ENCODE measurements at regions not wholly inside any gene's neighbourhood (a gene's known extent, or its start where the extent isn't known, plus 50 kb on each side); places are given as distances from the start of the nearest gene placed in this dataset.

DNA sequence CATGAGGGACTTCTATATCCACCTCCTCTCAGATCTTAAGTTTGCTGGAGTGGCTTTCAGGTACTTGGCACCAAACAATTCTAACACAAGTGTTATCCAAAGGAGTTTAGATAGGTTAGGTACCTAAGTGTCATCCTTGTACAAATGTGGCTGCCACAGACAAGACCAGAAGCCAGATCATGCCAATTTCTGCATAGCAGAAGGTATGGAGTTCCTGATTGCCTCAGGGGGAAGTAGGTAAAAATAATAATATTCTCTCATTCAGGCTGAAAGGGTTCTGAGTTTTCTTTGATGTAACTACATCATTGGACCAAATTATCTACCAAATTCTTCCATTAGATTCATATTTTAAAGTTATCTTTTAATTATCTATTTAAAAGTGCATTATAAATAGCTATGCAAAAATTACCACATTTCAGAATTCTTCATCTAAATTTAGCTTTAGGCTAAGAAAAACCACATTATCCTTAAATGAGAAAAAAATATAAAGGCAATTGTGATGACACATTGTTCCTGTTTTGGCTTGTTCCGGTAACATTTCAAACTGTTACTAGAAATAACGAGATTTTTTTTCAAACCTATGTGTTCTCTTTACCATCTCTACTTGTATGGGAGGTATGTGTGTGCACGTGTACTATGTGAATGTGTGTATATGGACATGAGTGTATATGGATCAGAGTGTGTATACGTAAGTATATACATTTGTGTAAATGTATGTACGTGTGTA is 66.2 kb upstream of the POU2AF2 start:
- TF ChIP-seq, protein P1, sequence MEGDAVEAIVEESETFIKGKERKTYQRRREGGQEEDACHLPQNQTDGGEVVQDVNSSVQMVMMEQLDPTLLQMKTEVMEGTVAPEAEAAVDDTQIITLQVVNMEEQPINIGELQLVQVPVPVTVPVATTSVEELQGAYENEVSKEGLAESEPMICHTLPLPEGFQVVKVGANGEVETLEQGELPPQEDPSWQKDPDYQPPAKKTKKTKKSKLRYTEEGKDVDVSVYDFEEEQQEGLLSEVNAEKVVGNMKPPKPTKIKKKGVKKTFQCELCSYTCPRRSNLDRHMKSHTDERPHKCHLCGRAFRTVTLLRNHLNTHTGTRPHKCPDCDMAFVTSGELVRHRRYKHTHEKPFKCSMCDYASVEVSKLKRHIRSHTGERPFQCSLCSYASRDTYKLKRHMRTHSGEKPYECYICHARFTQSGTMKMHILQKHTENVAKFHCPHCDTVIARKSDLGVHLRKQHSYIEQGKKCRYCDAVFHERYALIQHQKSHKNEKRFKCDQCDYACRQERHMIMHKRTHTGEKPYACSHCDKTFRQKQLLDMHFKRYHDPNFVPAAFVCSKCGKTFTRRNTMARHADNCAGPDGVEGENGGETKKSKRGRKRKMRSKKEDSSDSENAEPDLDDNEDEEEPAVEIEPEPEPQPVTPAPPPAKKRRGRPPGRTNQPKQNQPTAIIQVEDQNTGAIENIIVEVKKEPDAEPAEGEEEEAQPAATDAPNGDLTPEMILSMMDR (IDR thresholded peaks at IDR 0.05; ENCODE audit: extremely low read depth, insufficient read depth, missing control alignments), result no peak
- no peak for DNase-seq (ENCODE audit: low spot score)
- in situ Hi-C loops (cut with MboI; ENCODE audit: low pct_unique_long_range_greater_than_20kb, low sequenced_read_pairs, unreplicated experiment), result no loop called here

DNA sequence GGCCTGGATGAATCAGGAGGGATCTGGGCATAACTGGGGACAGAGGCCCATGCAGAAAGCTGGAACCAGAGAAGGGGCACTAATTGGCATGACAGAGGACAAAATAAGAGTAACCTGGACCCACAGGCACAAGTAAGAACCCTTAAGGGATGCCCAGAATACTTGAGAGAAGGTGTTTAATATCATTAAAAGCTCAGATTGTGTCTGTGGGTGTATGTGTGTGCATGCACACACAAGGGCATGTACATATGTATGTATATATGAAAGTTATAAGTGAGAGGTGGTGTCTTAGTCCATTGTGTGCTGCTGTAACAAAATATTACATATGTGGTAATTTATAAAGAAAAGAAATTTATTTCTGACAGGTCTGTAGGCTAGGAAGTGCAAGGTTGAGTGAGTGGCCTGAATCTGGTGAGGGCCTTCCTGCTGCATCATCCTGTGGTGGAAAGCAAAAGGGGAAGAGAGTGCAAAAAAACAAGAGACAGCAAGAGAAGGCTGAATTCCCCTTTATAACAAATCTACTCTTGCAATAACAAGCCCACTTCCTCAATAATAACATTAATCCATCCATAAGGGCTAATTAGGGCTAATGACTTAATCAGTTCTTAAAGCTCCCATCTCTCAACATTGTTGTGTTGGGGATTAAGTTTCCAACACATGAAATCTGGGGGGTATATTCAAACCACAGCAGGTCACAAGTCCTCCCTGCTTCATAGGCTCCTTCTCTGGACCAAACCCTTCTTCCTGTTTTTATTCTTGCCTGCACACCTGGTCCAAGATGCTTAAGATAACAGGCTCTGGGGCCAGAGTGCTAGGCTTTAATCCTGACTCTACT is 68.3 kb upstream of the POU2AF2 start:
- in situ Hi-C loops (cut with MboI; ENCODE audit: low pct_unique_long_range_greater_than_20kb, low sequenced_read_pairs, unreplicated experiment), result no loop called here

DNA sequence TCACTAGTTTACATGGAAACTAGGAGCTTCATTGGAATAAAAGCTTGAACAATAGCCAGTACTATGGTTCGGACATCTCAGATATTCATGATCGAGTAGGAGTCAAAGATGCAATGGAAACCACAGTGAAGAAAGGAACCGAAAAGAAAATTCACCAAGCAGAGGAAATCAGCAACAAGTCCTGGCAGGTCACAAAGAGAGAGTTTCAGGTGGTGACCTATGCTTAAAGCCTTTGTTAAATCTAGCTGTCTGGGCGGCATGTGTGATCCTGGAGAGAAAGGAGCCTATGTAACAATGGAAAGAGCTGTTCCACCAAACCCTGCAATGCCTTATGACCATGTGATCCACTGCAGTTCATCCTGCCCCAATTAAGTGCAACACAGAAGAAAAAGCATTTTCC is 68.9 kb upstream of the POU2AF2 start:
- in situ Hi-C loops (cut with MboI; ENCODE audit: low pct_unique_long_range_greater_than_20kb, low sequenced_read_pairs, unreplicated experiment), result no loop called here
- peak; percentile 17 for DNase-seq (ENCODE audit: low spot score)
- TF ChIP-seq, protein P1 (IDR thresholded peaks at IDR 0.05; ENCODE audit: extremely low read depth, insufficient read depth, missing control alignments), result no peak

More for the DNA sequence above, 68.3 kb upstream of the POU2AF2 start:
- peak; percentile 19 for DNase-seq (ENCODE audit: low spot score)
- TF ChIP-seq, protein P1 (IDR thresholded peaks at IDR 0.05; ENCODE audit: extremely low read depth, insufficient read depth, missing control alignments), result no peak

DNA sequence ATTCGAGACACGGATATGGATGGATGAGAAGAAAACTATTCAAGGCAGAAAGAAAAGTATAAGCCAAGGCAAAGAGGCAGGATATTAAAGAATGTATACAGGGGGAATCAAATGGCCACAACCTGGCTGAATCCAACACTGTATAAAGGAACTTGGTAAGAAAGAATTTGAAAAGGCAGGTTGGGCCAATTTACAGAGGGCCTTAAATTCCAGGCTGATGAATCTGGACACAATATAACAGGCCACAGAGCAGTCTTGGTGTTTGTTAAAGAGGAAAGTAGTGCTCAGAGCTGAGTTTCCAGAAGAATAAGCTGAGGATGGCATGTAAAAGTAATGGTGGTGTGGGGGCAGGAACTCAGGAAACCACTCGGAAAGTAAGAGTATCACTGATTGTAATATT is 72.3 kb upstream of the POU2AF2 start:
- in situ Hi-C loops (cut with MboI; ENCODE audit: low pct_unique_long_range_greater_than_20kb, low sequenced_read_pairs, unreplicated experiment), result no loop called here

DNA sequence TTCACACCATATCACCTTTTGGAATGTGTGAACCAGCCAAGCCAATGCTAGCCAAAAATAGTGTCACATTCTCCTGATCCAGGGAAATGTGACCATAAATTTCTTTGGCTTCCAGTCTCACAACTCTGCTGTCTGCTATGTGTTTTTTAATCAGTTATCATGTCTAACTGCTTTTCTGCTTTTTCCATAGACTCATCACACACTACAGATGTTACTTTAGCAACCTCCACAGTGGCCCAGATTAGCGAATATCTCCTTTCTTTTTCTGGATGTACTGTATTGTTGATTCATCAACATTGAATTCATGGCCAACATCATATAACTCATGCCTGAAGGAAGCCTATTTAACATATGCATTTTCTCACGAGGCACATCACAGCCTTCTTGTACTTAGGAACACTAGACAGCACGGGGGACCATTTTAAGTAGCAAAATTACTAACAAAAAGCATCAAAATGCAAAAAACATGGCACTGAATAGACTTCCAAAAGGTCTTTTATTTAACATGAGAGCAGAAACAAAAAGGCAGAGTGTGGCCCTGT is 73.1 kb upstream of the POU2AF2 start:
- TF ChIP-seq, protein P1 (IDR thresholded peaks at IDR 0.05; ENCODE audit: extremely low read depth, insufficient read depth, missing control alignments), result no peak
- no peak for DNase-seq (ENCODE audit: low spot score)
- in situ Hi-C loops (cut with MboI; ENCODE audit: low pct_unique_long_range_greater_than_20kb, low sequenced_read_pairs, unreplicated experiment), result no loop called here

More for the DNA sequence above, 72.3 kb upstream of the POU2AF2 start:
- TF ChIP-seq, protein P1 (IDR thresholded peaks at IDR 0.05; ENCODE audit: extremely low read depth, insufficient read depth, missing control alignments), result no peak
- DNase-seq (ENCODE audit: low spot score), result no peak

DNA sequence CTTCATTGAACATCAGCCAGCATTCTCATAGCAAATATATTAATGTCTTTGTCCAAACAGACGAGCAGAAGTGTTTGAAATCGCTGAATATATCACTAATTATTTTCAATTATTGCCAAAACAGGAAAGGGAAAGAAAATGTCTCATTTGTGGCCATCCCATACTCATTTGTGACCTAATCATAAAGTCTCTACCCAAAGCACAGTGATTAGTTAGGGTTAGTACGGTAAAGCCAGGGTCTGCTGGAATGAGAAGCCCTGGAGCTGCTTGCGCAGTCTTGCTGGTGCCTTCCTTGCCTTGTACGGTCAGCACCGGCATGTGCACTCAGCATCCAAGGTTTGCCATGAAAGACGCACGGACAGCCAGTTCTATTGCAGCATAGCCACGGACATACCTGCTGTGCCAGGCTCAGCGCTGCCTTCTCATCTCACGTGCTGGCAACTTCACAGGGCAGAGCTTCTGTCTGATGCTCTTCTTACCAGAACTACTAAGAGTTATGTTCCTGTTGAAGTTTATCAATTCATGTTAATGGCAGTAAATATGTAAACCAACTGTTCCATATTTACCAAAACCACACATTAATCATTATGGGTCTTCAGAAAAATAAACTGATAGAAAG is 74.7 kb upstream of the POU2AF2 start:
- in situ Hi-C loops (cut with MboI; ENCODE audit: low pct_unique_long_range_greater_than_20kb, low sequenced_read_pairs, unreplicated experiment), result no loop called here
- TF ChIP-seq, protein P1 (IDR thresholded peaks at IDR 0.05; ENCODE audit: extremely low read depth, insufficient read depth, missing control alignments), result no peak

More for the DNA sequence above, 74.7 kb upstream of the POU2AF2 start:
- DNase-seq (ENCODE audit: low spot score), result no peak
